HG03139 (cell line): ENCODE measurements at regions not wholly inside any gene's neighbourhood (a gene's known extent, or its start where the extent isn't known, plus 50 kb on each side); places are given as distances from the start of the nearest gene placed in this dataset.
A peak's percentile ranks its signal among the peaks of the same experiment; 100 is the strongest.
"Not testable (repeated sequence)": the region's sequence is repeated elsewhere in the genome, so short reads cannot be mapped to it uniquely, and the experiment has no call there.

Experiments
- ATAC-seq: cut with Tn5 transposase; IDR thresholded peaks from one replicate; pipeline ENCODE4 v1.9.1; 2021; ENCODE audit not compliant: unreplicated experiment

DNA sequence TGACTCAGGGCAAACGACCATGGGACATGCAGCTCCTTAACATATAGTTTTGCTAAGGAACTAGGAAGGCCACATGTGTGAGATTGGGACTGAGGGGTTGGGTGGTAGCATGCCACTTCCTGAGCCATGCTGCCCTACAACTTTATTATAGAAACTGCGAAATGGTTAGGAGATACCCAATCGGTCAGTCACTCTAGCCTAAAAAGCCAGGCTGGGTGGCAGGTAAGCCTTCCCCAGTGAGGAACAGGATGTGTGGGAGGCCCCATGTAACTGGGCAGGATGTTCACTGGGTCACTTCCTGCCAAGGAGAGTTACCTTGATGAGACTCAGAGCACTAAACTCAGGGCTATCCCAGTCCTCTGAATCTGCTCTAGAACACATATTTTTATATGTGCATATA lies 123.5 kb downstream of the MAP3K7 start:
- ATAC-seq: peak; percentile 64

DNA sequence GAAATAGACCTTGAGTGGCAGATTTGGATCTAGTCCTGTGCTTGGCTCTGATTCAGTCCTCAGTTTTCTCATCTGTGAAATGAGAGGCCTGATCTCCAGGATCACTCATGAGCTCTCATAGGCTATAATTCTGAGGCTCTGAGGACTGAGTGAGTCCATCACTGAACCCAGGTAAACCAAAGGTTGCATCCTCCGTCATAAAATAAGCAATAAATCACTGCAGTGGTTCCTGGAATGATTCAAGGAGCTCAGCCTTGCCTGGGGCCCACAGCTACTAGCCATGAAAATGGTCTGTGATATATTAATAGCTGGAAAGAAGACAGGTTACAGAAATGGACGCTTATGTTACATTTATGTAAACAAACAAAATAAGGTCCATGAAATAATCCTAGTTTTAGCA lies 124.8 kb downstream of the MAP3K7 start:
- ATAC-seq: no peak

DNA sequence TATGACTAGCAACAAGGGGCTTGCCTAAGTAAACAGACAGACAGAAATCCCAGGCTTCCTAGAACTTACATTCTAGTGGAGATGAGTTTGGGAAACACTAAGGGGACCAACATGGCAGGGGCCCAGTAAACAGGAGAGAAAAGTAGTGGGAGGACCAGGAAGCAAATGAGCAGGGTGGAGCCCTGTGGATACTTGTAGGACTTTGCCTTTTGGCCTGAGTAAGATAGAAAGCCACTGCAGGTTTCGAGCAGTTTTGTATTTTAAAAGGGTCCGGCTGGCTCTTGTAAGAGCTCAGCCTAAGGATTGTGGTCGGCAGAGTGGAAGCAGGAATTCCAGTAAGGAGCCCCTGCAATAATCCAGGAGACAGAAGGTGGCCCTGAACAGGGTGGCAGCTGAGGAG lies 125.5 kb downstream of the MAP3K7 start:
- no peak for ATAC-seq

- no peak for ATAC-seq
Observed at GRCh38 chr6:90460051-90460450, 126.8 kb downstream of the MAP3K7 start.

- ATAC-seq: no peak
Observed at GRCh38 chr6:90459225-90459758, 127.6 kb downstream of the MAP3K7 start.

GRCh38 chr6:90458353-90459224 lies 128.3 kb downstream of the MAP3K7 start:
- ATAC-seq: no peak

DNA sequence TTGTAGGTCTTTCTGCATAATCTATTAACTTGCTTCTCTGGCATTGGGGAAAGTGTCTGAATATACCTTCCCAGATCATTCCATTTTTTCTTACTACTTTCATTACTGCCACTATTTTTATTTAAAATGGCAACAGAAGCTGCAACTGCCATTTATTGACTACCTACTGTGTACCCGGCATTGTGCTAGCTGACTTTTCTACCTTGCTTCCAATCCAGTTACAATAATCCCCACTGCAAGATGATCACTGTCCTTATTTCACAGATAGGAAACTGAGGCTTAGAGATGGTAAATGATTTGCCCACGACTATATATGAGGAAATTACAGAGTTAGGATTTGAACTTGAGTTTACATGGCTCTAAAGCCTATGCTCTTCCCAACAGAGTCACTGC lies 129.0 kb downstream of the MAP3K7 start:
- no peak for ATAC-seq

- not testable (repeated sequence) for ATAC-seq
Observed at GRCh38 chr6:90456997-90457866, 129.6 kb downstream of the MAP3K7 start.

DNA sequence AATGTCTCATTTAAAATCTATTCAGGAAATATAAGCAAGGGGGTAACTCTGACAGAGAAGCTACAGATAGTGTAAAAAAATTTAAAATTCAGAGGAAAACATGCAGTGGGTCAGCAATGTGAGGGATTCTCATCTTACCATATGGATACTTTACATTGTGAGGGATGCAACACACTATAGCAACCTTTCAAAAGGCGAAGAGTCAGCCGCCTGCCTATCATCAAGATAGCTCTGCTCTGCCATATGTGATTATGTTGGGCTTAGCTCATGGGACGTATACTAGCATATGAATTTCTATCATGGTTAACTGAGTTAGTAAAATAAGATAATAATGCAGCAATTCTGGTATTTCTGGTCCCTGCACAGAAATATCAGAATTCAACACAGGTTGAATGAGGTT lies 130.9 kb downstream of the MAP3K7 start:
- no peak for ATAC-seq

DNA sequence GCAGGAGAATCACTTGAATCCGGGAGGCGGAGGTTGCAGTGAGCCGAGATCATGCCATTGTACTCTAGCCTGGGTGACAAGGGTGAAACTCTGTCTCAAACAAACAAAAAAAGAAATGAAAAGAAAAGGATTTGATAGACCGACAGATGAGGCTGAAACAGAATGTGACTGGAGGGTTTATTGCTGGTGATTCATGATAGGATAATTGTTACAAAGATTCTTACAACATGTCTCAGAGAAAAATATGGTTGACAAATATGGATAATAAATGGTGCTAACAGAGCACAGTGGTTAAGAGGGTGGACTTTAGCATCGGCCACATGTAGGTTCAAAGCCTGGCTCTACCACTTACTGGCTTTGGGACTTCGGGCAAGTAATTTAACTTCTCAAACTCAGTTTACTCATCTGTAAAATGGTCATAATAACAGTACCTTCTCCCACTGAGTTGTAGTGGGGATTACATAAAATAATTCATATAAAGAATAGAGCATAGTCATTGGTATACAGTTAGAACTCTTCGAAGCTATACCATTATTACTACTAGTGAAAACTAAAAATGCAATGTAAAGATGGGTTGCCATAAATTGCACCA lies 131.9 kb downstream of the MAP3K7 start:
- ATAC-seq: no peak

DNA sequence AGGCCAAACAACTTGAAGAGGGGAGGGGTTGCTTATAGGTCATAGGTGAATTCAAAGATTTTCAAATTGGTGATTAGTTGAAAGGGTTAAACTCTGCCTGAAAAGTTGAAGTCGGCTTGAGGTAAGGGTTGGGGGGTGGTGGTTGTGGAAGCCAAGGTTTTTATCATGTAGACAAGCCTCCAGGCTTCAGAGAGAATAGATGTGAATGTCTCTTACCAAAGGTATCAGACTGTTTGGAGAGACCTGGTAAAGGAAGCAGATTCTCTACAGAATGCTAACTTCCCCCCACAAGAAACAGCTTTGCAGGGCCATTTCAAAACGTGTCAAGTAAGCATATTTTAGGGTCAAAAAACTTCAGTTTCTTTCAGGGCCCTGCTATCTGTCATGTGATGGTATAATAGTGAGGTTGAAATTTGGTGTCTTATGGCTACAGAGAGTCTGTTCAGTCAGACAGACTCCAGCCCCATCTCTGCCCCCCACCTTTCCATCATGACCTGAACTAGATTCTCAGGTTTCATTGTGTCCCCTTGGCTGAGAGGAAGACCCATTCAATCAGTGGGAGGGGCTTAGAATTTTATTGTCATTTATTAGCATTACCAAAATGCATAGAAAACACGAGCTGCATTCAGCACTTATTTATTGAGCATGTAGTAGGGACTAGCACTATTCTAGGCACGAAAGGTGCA lies 136.5 kb downstream of the MAP3K7 start:
- no peak for ATAC-seq

DNA sequence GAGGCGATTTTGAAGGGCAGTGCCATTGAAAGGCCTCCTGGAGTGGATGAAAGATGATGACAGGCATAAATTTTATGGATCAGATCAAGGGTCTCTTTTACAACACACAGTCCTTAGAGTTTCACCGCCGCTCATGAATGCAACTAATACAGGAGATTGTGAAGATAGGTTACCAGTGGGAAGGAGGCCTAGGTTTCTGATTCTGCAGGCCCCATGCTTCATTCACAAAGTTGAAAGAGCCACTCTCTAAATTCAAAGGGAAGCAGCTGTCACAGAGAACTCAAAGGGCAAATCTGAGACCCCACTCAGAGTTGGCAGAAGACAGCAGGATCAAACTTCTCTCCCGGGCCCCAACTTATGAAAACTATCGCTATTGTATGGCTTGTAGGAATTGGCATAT lies 137.6 kb downstream of the MAP3K7 start:
- no peak for ATAC-seq

DNA sequence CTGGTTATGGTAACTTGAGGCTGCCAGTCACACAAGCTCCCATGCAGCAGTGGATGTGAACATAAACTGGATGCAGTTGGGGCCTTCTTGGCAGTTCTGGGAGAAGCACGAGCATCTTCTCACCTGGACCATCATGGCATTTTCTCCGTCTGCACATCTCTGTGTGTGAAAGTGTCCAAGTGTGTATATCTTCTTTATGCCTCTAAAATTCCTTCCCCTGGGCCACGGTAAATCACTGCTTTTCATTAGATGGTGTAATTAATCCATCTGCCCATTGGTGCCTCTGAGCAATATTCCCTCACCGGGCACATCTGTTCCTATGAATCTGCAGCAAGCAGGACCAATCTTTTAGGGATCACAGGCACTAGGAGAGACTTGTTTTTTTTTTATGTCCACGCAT lies 138.0 kb downstream of the MAP3K7 start:
- no peak for ATAC-seq

DNA sequence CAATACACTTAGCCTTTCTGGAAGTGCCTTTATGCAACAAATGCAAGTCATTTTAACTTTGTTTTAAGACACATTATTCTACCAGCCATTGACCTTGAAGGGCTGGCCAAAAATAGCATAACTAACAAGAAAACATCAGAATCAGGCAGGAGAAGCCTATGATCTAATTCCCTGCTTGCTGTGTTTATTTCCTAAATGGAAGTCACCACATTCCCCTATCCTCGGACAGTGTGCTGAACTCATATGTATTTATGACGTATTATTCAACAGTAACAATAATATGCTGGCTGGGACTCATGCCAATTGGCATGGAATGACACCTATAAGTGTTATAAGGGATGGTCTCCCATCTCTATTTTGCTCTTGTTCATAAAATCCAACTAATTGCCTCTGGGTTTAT lies 140.7 kb downstream of the MAP3K7 start:
- ATAC-seq: no peak

- ATAC-seq: no peak
Observed at GRCh38 chr6:90445533-90446108, 141.3 kb downstream of the MAP3K7 start.

DNA sequence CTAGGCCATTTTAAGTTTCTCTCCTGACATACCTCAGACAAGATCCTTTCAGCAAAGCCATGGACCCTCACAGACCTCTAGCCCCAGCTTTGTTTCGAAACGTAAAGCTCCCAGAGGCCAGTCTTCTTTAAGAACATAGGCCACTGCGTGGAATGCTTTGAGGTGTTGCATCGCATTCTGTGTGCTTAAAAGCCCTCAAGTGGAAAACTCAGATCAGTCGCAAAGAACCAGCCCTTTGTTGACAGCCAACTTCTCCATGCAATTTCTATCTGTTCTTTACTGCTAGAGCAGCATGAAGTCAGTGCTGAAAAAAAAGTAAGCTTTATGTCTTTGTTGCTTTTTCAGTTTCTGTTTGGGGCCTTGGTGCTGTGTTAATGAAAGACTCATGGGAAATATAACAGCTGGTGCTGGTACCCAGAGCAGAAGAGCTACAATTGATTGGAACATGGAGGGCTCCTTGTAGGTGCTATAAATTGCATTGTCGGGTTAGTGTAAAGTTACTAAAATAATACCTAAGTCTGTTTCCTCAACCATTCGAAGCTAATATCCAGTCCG lies 142.6 kb downstream of the MAP3K7 start:
- no peak for ATAC-seq

DNA sequence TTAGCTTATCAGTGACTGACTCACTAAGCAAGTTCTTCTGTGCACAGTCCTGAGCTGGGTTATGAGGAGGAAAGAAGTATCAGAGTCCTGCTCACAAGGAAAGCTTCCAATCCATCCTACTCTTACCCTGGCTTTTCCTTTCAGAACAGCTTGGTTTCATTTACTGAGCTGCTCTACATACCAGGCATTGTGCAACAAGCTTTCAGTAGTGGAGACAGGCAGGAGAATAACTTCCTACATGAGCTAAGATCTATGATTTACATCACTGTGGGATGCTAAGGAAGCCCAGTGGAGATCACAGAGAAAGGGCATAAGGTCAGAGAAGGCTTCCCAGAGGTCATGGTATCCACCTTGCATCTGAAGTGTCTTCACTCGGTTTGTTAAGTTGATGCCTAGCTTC lies 144.5 kb downstream of the MAP3K7 start:
- ATAC-seq: no peak

GRCh38 chr6:90440586-90441283 lies 144.1 kb upstream of the BACH2 start:
- no peak for ATAC-seq

DNA sequence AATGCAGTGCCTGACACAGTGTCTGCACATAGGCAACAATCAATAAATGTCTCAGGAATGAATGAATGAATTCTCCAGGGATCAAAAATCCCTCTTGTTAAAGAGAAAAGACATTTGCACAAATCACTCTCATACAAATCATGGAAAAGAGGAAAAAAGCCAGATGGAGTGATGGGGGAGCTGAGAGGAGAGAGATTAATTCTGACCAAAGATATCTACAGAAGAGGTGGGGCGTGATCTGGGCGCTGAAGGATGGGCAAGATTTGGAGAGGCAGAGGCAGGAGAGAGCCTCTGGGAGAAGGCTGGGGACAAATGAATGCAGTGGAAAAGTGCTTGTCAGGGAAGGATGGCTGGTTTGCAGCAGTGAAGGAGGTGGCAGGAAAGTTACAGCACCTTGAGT lies 142.9 kb upstream of the BACH2 start:
- no peak for ATAC-seq

DNA sequence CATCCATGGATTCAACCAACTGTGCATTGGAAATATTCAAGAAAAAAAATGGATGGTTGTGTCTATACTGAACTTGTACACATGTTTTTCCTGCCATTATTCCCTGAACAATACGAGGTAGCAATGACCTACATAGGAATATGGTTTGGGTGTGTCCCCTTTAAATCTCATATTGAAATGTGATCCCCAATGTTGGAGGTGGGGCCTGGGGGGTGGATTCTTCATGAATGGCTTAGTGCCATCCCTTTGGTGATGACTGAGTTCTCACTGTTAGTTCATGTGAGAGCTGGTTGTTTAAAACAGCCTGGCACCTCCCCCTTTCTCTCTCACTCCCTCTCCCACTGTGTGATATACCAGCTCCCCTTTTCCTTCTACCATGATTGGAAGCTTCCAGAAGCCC lies 139.8 kb upstream of the BACH2 start:
- ATAC-seq: no peak
